HL-60 (cell line): ENCODE measurements at regions not wholly inside any gene's neighbourhood (a gene's known extent, or its start where the extent isn't known, plus 50 kb on each side); places are given as distances from the start of the nearest gene placed in this dataset.

ENCODE experiments used
- DNase-seq, 2 experiments: peaks; one replicate each; pipeline ENCODE4 v3.0.0-alpha.2; 2010 to 2020; ENCODE audit warnings: low read depth in 1 of 2, low spot score in 1 of 2
- H3K27ac ChIP-seq: fragments of 250-450 bp; sonication (Bioruptor Pico); replicated peaks from 2 replicates; pipeline ENCODE4 v1.5.1; 2020; ENCODE audit warnings: mild to moderate bottlenecking, moderate library complexity
- H3K27me3 ChIP-seq: fragments of 250-450 bp; sonication (Bioruptor Pico); 2 replicates; pipeline ENCODE4 v1.5.1; 2021; ENCODE audit warnings: mild to moderate bottlenecking, moderate library complexity; ENCODE audit not compliant: insufficient read depth, poor library complexity, severe bottlenecking
- H3K4me3 ChIP-seq: replicated peaks from 2 replicates; pipeline ENCODE4 v1.5.1; 2011; ENCODE audit warnings: mild to moderate bottlenecking, control low read depth, low read length; ENCODE audit not compliant: insufficient read depth
- CTCF ChIP-seq: IDR thresholded peaks from one replicate; pipeline ENCODE4 v1.5.1; 2011; ENCODE audit warnings: low read length, control low read depth, inconsistent platforms; ENCODE audit not compliant: insufficient read depth
- GABPA ChIP-seq: IDR thresholded peaks from 2 replicates; pipeline ENCODE4 v1.6.1; 2012; ENCODE audit warnings: low read depth
- POLR2AphosphoS5 ChIP-seq: IDR thresholded peaks from 2 replicates; pipeline ENCODE4 v1.6.1; 2012; ENCODE audit warnings: low read depth
- REST ChIP-seq: IDR thresholded peaks from 2 replicates; pipeline ENCODE4 v1.6.1; 2012; ENCODE audit warnings: low read depth; ENCODE audit not compliant: insufficient replicate concordance
- SPI1 ChIP-seq: IDR thresholded peaks from 2 replicates; pipeline ENCODE4 v1.6.1; 2012; ENCODE audit warnings: low read depth, mild to moderate bottlenecking, borderline replicate concordance

- Histone ChIP-seq H3K27me3 (no peaks in the 10 kb centered on the region), H3K27ac (no peak overlapping the region)
Measured at GRCh38 chr11:109597336-109597735, 175.3 kb downstream of the C11orf87 start.

GRCh38 chr11:109604481-109605400 lies 182.8 kb downstream of the C11orf87 start:
- no peak overlapping the region for H3K4me3 ChIP-seq
- no peak for DNase-seq
- no peaks in the 10 kb centered on the region for H3K27me3 ChIP-seq
- TF ChIP-seq CTCF (no peak), GABPA (no peak), REST (no peak), SPI1 (no peak), POLR2AphosphoS5 (no peak)
- no peak overlapping the region for H3K27ac ChIP-seq

More at GRCh38 chr11:109597336-109597735, 175.3 kb downstream of the C11orf87 start:
- no peak overlapping the region for H3K4me3 ChIP-seq
- TF ChIP-seq POLR2AphosphoS5: no peak
- peak; percentile 31; the same call in 1 of the 2 replicates for TF ChIP-seq SPI1
- DNase-seq: peak in 1 of 2 experiments; percentile 63

GRCh38 chr11:109606256-109606655 lies 184.3 kb downstream of the C11orf87 start:
- no peaks in the 10 kb centered on the region for H3K27me3 ChIP-seq
- H3K27ac ChIP-seq: no peak overlapping the region
- TF ChIP-seq POLR2AphosphoS5 (no peak), SPI1 (peak; percentile 44; the same call in 1 of the 2 replicates)
- no peak overlapping the region for H3K4me3 ChIP-seq
- no peak for DNase-seq

- H3K27me3 ChIP-seq: no peaks in the 10 kb centered on the region
- H3K27ac ChIP-seq: no peak overlapping the region
- DNase-seq: no peak
- TF ChIP-seq CTCF (no peak), SPI1 (no peak), POLR2AphosphoS5 (no peak), GABPA (no peak), REST (no peak)
- H3K4me3 ChIP-seq: no peak overlapping the region
Measured at GRCh38 chr11:109609454-109610185, 187.6 kb downstream of the C11orf87 start.
